CD4-positive, alpha-beta T cell (primary cell): ENCODE measurements at regions not wholly inside any gene's neighbourhood (a gene's known extent, or its start where the extent isn't known, plus 50 kb on each side); places are given as distances from the start of the nearest gene placed in this dataset.

Experiments
- ATAC-seq: fragments of 200-7000 bp; cut with Tn5 transposase; one replicate; pipeline ENCODE4 v1.10.0; 2022; ENCODE audit warnings: mild to moderate bottlenecking; ENCODE audit not compliant: poor library complexity
- CTCF ChIA-PET: fragments of 350-600 bp; sonication (Branson Sonifier 250); formaldehyde crosslinking; loops from one replicate; lab custom pipeline; 2021; ENCODE audit warnings: antibody characterized with exemption, inconsistent platforms; lab: Charles Lee
- POLR2A ChIA-PET: fragments of 350-600 bp; sonication (Branson Sonifier 250); formaldehyde crosslinking; loops from one replicate; lab custom pipeline; 2021; ENCODE audit warnings: antibody characterized with exemption, inconsistent platforms; lab: Charles Lee
- DNase-seq, 14 experiments: peaks; one replicate each; pipeline ENCODE4 v3.0.0-alpha.2; 2013 to 2020; ENCODE audit warnings: mixed read lengths in 2 of 14
- H3K27ac ChIP-seq, 2 donors: one replicate each; pipeline versions ENCODE4 v1.5.1 to v1.7.0; 2013; ENCODE audit warnings: low read length in 2 of 2, low read depth in 1 of 2, mild to moderate bottlenecking in 1 of 2
- H3K27me3 ChIP-seq, 2 experiments: 1 replicate in 1 of 2; 2 replicates in 1 of 2; pipeline versions ENCODE4 v1.6.1 to v1.7.0; 2013; ENCODE audit warnings: low read length in 2 of 2, control low read depth in 1 of 2, mild to moderate bottlenecking in 1 of 2, moderate library complexity in 1 of 2; ENCODE audit not compliant: insufficient read depth in 2 of 2, control insufficient read depth in 1 of 2
- H3K36me3 ChIP-seq: one replicate; pipeline ENCODE4 v1.6.1; 2013; ENCODE audit warnings: low read length, control low read depth; ENCODE audit not compliant: insufficient read depth
- H3K4me1 ChIP-seq: one replicate; pipeline ENCODE4 v1.6.1; 2013; ENCODE audit warnings: low read length, control low read depth; ENCODE audit not compliant: insufficient read depth
- H3K4me3 ChIP-seq: one replicate; pipeline ENCODE4 v1.5.1; 2013; ENCODE audit warnings: mild to moderate bottlenecking, low read length, moderate library complexity
- H3K9me3 ChIP-seq, 2 experiments: 1 replicate in 1 of 2; 2 replicates in 1 of 2; pipeline versions ENCODE4 v1.6.1 to v1.7.0; 2013; ENCODE audit warnings: low read length in 2 of 2, mild to moderate bottlenecking in 2 of 2, control low read depth in 1 of 2, moderate library complexity in 1 of 2; ENCODE audit not compliant: control insufficient read depth in 1 of 2, insufficient read depth in 1 of 2
- H3K27ac Mint-ChIP-seq: one replicate; pipeline ENCODE4 v1.8.0; 2020; ENCODE audit warnings: mixed read lengths
- H3K27me3 Mint-ChIP-seq: one replicate; pipeline ENCODE4 v1.8.0; 2021; ENCODE audit warnings: mixed read lengths
- H3K36me3 Mint-ChIP-seq: one replicate; pipeline ENCODE4 v1.8.0; 2021; ENCODE audit warnings: low read depth, mixed read lengths
- H3K4me1 Mint-ChIP-seq: one replicate; pipeline ENCODE4 v1.8.0; 2021; ENCODE audit warnings: low read depth, mixed read lengths
- H3K4me3 Mint-ChIP-seq: one replicate; pipeline ENCODE4 v1.8.0; 2020; ENCODE audit warnings: mild to moderate bottlenecking, mixed read lengths
- H3K9me3 Mint-ChIP-seq: one replicate; pipeline ENCODE4 v1.8.0; 2020; ENCODE audit warnings: mixed read lengths
- CTCF ChIP-seq: fragments of 200-600 bp; IDR thresholded peaks from one replicate; pipeline ENCODE4 v1.8.0; 2022; ENCODE audit warnings: antibody characterized with exemption, mild to moderate bottlenecking
- intact Hi-C, 2 experiments: fragments of 100-400 bp; cut with DNase I in 1 of 2; cut with micrococcal nuclease in 1 of 2; formaldehyde crosslinking; loops; one replicate each; pipeline versions ENCODE4 v1.15.1 to v1.9.0; 2023 to 2025; cut with DNase I, micrococcal nuclease

GRCh38 chr11:16448123-16448717 is 91.9 kb upstream of the SOX6 start:
- Histone ChIP-seq H3K27me3 (no peaks in the 10 kb centered on the region), H3K36me3 (no peaks in the 10 kb centered on the region), H3K9me3 (peaks cover 0 to 5% of the 10 kb centered on the region in 2 experiments), H3K27ac (no peak overlapping the region), H3K4me1 (no peaks in the 10 kb centered on the region), H3K4me3 (no peak overlapping the region)
- H3K27ac Mint-ChIP-seq = no peak overlapping the region
- no peak for ATAC-seq
- H3K4me1 Mint-ChIP-seq = no peaks in the 10 kb centered on the region
- DNase-seq = no peak
- CTCF ChIA-PET = no interaction called here
- H3K27me3 Mint-ChIP-seq = no peaks in the 10 kb centered on the region
- H3K36me3 Mint-ChIP-seq = no peaks in the 10 kb centered on the region
- no peak for TF ChIP-seq CTCF
- intact Hi-C loops = no loop called here
- H3K4me3 Mint-ChIP-seq = no peak overlapping the region
- POLR2A ChIA-PET = no interaction called here
- no peaks in the 10 kb centered on the region for H3K9me3 Mint-ChIP-seq

- no peaks in the 10 kb centered on the region for H3K36me3 Mint-ChIP-seq
These were observed 85.1 kb upstream of the SOX6 start for GRCh38 chr11:16441461-16441860.

GRCh38 chr11:16440136-16440535 is 83.8 kb upstream of the SOX6 start:
- Histone ChIP-seq H3K9me3 (no peaks in the 10 kb centered on the region), H3K27ac (no peak overlapping the region), H3K27me3 (no peaks in the 10 kb centered on the region), H3K4me1 (no peaks in the 10 kb centered on the region), H3K4me3 (no peak overlapping the region), H3K36me3 (no peaks in the 10 kb centered on the region)
- POLR2A ChIA-PET = no interaction called here
- Mint-ChIP-seq H3K36me3 (no peaks in the 10 kb centered on the region), H3K4me3 (no peak overlapping the region), H3K27ac (no peak overlapping the region), H3K9me3 (no peaks in the 10 kb centered on the region), H3K4me1 (no peaks in the 10 kb centered on the region), H3K27me3 (no peaks in the 10 kb centered on the region)
- ATAC-seq (no peak), DNase-seq (no peak)
- intact Hi-C loops = no loop called here
- CTCF ChIA-PET = no interaction called here
- no peak for TF ChIP-seq CTCF

More at GRCh38 chr11:16441461-16441860, 85.1 kb upstream of the SOX6 start:
- no peak for ATAC-seq
- H3K4me1 ChIP-seq = no peaks in the 10 kb centered on the region
- CTCF ChIA-PET = no interaction called here
- Mint-ChIP-seq H3K27me3 (no peaks in the 10 kb centered on the region), H3K27ac (no peak overlapping the region), H3K4me1 (no peaks in the 10 kb centered on the region), H3K4me3 (no peak overlapping the region), H3K9me3 (no peaks in the 10 kb centered on the region)
- no peaks in the 10 kb centered on the region for H3K27me3 ChIP-seq
- no peak overlapping the region for H3K4me3 ChIP-seq
- no peaks in the 10 kb centered on the region for H3K9me3 ChIP-seq
- intact Hi-C loops = no loop called here
- POLR2A ChIA-PET = no interaction called here
- no peaks in the 10 kb centered on the region for H3K36me3 ChIP-seq
- H3K27ac ChIP-seq = no peak overlapping the region
- DNase-seq = no peak
- no peak for TF ChIP-seq CTCF
